Renal cortex interstitium (tissue), 11 donors: ENCODE measurements at regions not wholly inside any gene's neighbourhood (a gene's known extent, or its start where the extent isn't known, plus 50 kb on each side); places are given as distances from the start of the nearest gene placed in this dataset.
A peak's percentile ranks its signal among the peaks of the same experiment; 100 is the strongest.
"Not testable (repeated sequence)": the region's sequence is repeated elsewhere in the genome, so short reads cannot be mapped to it uniquely, and the experiment has no call there.

ENCODE experiments used
- DNase-seq, 11 donors: peaks; one replicate each; pipeline ENCODE4 v3.0.0-alpha.2; 2013; ENCODE audit warnings: low read depth in 9 of 11, low spot score in 4 of 11; ENCODE audit errors: extremely low read depth in 1 of 11

DNA sequence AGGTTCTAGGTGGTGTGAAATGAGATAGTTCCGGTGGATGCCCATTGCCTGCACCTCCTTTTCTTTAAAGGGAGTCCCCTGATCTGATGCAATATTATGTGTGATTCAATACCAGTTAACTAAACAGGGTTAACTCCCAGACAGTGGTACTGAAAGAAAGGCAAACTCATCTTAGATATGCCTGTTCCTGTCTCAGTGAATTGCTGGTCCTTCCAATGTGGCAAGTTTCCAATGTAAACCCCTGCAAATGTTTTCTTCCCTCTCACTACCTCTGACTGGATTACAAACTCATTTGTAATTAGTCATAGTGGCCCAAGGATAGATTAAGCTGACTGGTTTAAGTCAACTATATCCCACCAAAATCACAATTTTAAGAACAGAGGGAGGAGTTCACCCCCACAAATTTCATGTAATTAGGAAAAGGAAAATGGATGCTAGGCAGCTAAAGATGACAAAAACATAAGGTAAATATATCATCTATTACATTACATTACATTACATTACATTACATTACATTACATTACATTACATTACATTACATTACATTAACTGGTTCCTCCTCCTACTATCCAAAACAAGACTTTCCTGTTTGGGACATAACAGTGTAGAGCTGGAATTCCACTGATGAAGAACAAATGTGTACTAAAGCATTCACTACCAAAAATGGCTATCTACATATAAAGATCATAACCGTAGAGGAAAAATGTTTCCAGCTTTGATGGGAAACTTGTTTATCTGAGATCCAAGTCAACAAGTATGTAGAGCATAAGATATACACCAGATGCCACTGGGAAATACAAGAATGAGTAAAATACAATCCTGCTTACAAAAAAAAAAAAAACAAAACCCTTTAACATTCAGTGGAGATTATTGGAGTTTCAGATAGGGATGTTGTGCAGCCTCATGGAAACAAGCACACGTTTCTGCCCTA, 121.5 kb upstream of the SNX2 start:
- DNase-seq: peak in 2 of 11 donors; percentile 24 to 48

DNA sequence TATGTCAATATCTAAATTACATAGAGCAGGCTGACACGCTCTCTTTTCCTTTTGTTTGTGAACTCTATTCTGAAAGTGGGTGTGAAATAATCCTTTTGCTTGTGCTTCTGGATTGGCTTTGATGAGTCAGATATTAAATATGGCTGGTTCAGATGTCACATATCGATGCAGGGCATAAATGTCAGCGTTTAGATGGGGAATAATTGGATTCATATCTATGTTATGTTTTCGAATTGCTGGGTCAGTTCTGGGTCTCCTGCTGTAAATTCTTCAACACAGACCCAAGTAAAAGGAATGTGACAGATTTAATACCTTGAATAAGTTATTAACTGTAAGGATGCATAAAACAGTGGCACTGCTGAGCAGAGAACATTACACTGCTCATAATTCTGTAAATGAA, 118.7 kb upstream of the SNX2 start:
- no peak for DNase-seq

DNA sequence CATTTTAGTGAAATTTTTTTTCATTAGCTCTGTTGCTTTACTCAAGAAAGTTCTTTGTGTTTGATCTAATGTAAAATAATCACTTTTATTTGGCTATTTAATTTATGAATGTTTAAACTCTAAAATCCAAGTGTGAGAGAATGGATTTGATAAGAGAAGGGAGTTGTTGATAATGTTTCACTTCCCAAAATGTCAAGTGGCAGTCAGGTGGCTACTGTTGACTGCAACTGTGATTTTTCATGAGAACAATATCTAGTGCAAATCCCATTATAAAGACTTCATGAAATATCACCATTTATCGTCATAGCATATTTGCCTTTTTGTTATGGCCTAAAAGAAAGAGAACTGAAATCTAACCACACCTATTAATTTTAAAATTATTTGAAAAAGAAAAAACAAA, 118.3 kb upstream of the SNX2 start:
- DNase-seq: no peak

DNA sequence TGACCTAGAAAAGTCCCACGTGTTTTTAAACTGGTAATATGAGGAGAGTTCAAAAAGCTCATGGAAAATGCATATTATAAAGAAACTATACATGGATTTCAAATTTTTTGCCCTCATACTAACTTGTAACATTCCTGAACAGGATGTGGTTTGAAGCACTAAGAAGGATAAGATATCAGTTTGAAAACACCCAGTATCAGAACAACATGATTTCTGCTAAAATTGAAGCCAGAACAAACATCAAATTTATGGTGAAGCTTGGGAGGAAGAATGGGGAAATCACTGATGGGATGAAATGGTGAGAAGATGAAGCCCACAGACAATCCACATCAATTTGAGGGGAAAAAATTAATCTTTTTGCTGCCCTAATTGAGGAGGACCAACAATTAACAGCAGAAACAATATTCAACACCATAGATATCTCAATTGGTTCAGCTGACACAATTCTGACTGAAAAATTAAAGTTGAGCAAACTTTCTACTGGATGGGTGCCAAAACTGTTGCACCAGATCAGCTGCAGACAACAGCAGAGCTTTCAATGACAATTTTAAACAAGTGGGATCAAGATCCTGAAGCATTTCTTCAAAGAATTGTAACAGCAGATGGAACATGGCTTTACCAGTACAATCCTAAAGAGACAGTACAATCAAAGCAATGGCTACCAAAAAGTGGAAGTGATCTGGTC, 113.2 kb upstream of the SNX2 start:
- DNase-seq: no peak

DNA sequence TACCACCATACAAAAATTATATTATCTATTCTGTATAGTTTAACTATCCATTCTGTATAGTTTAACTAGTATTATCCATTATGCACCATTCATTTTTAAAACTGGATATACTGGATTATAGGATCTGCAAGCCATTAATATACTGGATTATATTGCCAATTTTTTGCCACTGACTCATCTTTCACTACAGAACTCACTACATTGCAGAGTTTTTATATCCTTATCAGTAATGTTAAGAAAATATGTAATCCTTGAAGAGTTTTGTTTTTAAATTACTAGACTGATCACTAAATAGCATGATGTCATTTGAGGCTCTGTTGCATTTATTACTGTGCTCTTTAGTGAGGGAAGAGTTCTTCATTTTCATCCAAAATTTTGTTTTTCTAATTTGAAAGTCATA, 109.8 kb upstream of the SNX2 start:
- DNase-seq: no peak

DNA sequence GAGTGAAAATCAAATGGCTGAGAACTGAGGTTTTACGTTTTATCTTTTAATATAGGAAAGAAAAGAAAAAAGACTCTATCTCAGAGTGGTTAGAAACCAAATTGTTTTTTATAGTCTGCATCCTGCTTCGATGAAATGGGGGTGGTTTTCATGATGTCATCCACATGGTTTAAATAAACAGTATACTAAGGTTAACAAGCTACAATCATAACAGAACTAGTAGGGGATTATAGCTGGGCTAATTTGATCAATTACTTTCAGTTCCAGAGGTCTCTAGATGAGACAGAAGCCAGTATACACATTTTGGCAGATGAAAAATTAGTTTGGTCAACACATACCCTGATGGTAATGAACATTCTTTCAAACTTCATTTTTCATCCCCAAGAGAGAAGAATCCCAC, 106.3 kb upstream of the SNX2 start:
- DNase-seq: no peak

DNA sequence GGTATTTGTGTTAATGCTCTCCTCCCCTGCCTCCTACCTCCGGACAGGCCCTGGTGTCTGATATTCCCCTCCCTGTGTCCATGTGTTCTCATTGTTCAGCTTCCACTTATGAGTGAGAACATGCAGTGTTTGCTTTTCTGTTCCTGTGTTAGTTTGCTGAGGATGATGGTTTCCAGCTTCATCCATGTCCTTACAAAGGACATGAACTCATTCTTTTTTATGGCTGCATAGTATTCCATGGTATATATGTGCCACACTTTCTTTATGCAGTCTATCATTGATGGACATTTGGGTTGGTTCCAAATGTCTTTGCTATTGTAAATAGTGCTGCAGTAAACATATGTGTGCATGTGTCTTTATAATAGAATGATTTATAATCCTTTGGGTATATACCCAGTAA, 105.2 kb upstream of the SNX2 start:
- DNase-seq: not testable (repeated sequence)

DNA sequence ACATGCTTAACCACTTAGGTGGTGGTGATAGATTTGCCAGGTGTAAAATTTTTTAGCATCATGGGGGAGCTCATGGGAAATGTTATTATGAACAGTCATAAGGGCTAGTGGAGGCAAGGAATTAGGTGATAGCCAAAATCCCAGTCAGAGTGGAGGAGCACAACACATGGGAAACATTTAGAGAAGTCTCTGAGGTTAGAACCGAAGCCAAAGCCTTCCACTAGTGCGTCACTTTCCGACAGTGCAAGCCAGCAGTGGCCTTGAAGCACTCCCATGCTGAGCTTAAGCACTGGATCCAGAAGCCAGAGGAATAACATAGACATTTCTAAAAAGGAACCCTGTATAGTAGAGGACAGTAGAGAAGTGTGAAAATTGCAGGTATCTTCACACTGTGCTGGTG, 101.5 kb upstream of the SNX2 start:
- DNase-seq: no peak

DNA sequence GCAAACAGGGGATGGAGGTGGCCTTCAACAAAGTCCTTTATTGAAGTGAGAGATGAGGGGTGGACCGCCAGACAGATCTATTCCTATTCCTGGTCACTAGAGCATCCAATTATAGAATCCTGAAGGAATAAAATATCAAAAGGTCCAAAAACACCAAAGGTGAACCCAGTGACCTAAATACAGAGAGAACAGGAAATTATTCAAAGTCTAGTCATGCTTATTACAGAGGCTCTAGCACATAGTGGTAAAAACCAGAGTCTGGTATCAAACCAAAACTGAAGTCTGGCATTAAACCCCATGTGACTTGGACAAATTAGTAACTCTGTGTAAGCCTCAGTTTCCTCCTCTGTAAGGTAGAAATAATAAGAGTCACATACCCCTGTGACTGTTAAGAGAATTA, 100.5 kb upstream of the SNX2 start:
- DNase-seq: no peak

DNA sequence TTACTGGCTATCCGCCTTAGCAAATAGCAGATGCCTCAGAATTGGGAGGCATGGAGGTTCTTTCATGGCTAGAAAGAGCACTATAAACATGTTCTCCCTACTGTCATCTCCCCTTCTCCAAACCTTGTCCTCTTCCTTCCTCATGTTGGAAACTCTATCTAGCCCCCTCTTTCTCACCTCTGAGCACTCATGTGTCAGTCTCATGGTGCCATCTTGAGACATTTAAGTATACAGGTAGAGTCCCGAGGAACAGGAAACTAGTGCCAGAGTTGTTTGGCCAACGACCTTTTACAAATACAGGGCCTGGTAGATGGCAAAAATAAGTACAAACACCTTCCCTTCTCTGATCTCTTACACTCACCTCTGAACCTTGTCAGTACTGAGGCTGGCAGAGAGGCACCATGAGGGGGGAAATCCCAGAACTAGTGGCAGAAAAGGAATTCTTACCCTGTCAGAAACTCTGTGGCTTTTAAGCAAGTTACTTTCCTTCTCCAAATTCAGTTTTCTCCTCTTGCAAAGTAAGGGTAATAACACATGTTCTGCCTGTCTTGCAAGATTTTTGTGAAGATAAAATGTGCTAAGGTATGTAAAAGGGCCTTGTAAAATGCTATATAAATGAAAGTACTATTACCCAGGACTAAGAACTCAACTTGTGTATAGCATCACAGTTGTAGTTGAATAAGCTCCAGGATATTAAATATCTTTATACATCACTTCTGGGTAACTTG, 94.1 kb upstream of the SNX2 start:
- DNase-seq: no peak

DNA sequence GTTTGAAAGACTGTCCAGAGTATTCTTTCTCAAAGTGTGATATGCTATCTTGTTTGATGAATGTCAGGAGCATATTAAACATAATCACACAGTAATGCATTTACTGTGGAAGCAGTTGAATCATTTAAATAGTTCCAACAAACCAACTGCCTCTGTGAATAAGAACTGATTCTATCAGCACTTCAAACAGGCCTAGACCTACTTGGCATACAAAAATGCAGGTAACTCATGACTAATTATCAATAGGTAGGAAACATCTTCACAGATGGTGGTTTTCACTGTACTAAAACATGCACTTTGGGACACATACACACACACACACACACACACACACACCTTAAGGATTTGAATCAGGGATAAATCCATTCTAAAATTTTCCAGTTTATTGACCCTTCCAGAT, 91.2 kb upstream of the SNX2 start:
- no peak for DNase-seq

DNA sequence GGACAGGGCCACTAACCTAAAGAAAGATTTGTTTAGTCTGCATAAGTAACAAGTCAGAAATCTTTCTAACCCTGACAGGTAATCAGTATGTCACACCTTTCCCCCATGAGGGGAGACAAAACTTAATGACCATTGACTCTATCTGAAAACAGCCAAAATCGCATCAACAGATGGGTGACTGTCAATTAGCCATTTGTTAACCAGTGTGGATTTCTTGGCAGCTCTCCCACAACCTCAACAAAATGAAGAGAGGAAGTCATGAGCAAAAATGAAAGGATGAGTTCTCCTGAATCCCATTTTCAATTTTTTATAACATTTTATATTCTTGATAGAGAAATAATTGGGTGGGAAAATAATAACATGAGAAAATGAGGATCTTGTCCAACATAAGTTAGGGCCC, 84.6 kb upstream of the SNX2 start:
- DNase-seq: no peak

DNA sequence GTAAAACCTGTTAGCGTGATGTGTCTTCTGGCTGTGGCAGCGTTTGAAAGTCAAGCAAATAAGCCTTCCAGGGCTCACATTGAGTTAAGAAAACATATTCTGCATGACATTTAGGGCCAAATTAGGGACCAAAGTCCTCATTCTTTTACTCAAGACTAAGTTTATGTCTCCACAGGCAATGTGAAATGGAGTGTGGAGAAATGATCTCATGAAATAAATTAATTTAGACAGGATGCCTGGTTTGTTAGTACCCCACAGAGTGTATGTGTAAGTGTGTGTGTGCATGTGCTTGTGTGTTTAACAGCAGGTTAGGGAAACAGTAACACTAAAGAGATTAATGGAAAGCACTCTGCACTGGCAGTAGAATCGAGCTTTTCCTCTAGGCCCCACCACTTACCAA, 82.9 kb upstream of the SNX2 start:
- peak in 1 of 11 donors; percentile 7 for DNase-seq

DNA sequence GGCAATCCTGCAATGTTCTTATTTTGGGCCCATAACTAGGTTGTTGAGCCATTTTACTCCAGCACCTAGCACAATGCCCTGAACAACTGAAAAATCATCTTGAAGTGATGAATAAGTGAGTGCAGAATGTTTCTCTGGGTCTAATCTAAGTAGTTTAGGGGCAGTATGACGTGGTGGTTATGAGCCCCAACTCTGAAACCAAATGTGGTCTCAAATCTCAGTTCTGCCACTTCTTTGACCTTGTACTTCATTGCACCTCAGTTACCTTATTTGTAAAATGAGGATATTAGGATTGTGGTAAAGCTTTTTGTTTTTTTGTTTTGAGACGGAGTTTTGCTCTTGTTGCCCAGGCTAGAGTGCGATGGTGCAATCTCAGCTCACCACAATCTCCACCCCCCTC, 80.9 kb upstream of the SNX2 start:
- DNase-seq: no peak

DNA sequence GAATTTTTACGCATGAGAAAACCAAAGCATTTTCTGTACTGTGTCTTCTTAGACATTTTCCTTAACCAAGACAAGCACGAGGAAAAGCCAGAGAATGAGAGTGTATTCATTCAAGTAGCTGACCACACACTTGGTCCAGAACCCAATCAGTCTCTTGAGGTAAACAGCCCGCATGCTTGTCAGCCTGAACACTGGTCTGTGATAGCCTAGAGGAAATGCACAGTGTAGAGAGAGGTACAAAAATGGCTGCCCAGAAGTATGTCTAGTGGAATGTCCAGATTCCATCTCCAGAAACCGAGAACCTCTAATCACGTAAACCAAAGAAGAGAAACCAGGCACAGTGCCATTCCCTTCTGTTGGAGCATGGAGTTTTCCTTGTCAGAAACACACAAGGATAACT, 80.0 kb upstream of the SNX2 start:
- DNase-seq: no peak

DNA sequence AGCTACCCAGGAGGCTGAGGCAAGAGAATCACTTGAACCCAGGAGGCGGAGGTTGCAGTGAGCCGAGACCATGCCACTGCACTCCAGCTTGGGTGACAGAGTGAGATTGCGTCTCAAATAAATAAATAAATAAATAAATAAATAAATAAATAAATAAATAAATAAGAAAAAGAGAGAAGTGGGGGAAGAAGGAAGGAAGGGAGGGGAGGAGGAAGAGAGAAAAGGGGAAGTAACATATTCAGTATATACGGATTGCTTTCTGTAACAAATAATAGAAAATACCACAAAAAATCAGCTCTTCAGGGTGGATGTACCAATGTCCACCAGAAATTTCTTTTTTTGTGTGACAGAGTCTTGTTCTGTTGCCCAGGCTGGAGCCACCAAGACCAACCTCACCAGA, 78.1 kb upstream of the SNX2 start:
- not testable (repeated sequence) for DNase-seq

DNA sequence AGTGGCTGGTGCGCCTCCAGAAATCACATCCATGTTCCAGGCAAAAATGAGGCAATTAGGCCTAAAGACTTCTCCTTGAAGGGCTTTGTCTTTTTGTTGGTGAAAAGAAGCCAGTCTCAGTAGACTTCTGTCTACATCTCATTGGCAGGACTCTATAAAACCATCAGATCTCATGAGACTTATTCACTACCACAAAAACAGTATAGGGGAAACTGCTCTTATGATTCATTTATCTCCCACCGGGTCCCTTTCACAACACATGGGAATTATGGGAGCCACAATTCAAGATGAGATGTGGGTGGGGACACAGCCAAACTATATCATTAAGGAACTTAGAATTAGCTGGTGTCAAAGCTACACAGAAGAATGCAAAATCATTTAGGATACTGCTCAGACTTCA, 77.7 kb upstream of the SNX2 start:
- DNase-seq: no peak

DNA sequence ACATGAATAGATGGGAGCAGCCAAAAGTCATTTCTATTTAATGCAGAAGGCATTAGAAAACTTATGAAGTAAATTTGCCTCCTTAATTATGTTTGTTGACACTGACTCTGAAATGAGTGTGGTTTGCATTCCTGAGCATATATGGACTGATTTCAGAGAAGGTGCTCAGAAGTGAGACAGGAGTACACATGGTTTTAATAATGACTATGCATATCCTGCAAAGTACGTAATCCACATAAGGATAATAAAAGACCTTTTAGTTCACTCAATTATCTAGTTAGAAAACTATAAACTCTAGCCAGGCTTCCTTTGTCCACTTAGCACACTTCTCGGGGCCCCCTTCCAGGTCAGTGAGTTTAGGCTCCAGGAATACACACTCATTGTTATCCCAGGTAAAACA, 75.7 kb upstream of the SNX2 start:
- no peak for DNase-seq

DNA sequence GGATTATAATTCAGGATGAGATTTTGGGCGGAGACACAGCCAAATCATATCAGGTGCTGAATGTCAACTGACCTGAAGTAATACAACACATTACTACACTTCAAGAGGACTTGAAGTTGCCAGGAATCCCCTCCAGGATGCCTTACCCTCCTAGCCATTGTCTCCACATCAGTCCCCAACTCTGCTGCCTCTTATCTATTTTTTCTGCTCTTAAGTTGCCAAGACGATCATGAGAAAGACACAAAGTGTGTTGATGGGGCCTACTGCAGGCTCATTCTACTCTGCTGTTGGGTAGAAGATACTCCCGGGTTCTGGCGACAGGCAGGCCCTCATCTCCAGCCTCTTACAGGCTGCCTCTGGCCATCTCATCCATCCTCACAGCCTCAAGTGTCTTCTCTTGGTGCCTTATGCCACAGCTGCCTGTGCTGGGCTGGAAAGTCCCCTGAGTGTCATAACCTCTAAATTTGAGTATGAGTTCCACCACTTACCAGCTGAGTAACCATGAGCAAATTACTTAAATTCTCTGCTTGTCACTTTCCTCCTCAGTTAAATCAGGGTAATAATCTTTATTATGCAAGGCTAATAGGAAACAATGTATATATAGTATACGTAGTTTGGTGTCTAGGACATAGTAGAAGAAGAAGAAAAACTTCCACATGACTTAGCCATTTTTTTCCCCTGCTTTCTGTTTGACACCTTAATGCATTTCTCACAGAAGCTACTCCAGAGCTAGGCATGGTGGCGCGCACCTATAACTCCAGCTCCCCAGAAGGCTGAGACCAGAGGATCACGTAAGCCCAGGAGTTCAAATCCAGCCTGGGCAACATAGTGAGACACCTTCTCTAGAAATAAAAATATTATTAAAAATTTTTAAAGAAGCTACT, 73.0 kb upstream of the SNX2 start:
- DNase-seq: no peak
